Nephron (organoid): ENCODE measurements at regions not wholly inside any gene's neighbourhood (a gene's known extent, or its start where the extent isn't known, plus 50 kb on each side); places are given as distances from the start of the nearest gene placed in this dataset.
"Not testable (repeated sequence)": the region's sequence is repeated elsewhere in the genome, so short reads cannot be mapped to it uniquely, and the experiment has no call there.

ENCODE experiments used
- H3K27ac Mint-ChIP-seq, 3 experiments: 2 replicates each; pipeline ENCODE4 v1.8.0; 2020; ENCODE audit warnings: mixed read lengths in 3 of 3, mild to moderate bottlenecking in 2 of 3, moderate library complexity in 1 of 3
- H3K27me3 Mint-ChIP-seq: 2 replicates; pipeline ENCODE4 v1.8.0; 2021; ENCODE audit warnings: low read depth, mild to moderate bottlenecking, moderate library complexity, mixed read lengths
- H3K36me3 Mint-ChIP-seq: 2 replicates; pipeline ENCODE4 v1.8.0; 2020; ENCODE audit warnings: low read depth, mixed read lengths
- H3K4me1 Mint-ChIP-seq: 2 replicates; pipeline ENCODE4 v1.8.0; 2020; ENCODE audit warnings: mixed read lengths
- H3K4me3 Mint-ChIP-seq, 3 experiments: 2 replicates each; pipeline ENCODE4 v1.8.0; 2020; ENCODE audit warnings: mild to moderate bottlenecking in 3 of 3, mixed read lengths in 3 of 3, moderate library complexity in 2 of 3
- H3K9me3 Mint-ChIP-seq: 2 replicates; pipeline ENCODE4 v1.8.0; 2020; ENCODE audit warnings: mixed read lengths
- CTCF ChIP-seq, 3 experiments: fragments of 200-600 bp; sonication (generic); IDR thresholded peaks; one replicate each; pipeline ENCODE4 v1.5.0; 2021; ENCODE audit warnings: antibody characterized with exemption in 3 of 3; ENCODE audit not compliant: unreplicated experiment in 3 of 3

- TF ChIP-seq CTCF (IDR thresholded peaks at IDR 0.05; ENCODE audit: unreplicated experiment in 3 of 3) = no peak
- Mint-ChIP-seq H3K27ac (no peak overlapping the region), H3K27me3 (peaks cover 8% of the 10 kb centered on the region), H3K9me3 (no peaks in the 10 kb centered on the region), H3K4me1 (no peaks in the 10 kb centered on the region), H3K36me3 (no peaks in the 10 kb centered on the region), H3K4me3 (no peak overlapping the region)
Observed at GRCh38 chr1:221858818-221859611, 117.1 kb upstream of the DUSP10 start.

- H3K9me3 Mint-ChIP-seq, H3K27me3 Mint-ChIP-seq, H3K36me3 Mint-ChIP-seq, H3K4me1 Mint-ChIP-seq, H3K4me3 Mint-ChIP-seq, H3K27ac Mint-ChIP-seq: not testable (repeated sequence)
Observed at GRCh38 chr1:221857094-221857444, 115.2 kb upstream of the DUSP10 start.

- no peak for TF ChIP-seq CTCF (IDR thresholded peaks at IDR 0.05; ENCODE audit: unreplicated experiment in 3 of 3)
- no peak overlapping the region for H3K4me3 Mint-ChIP-seq
- no peaks in the 10 kb centered on the region for H3K9me3 Mint-ChIP-seq
- peaks cover 8% of the 10 kb centered on the region for H3K27me3 Mint-ChIP-seq
- H3K36me3 Mint-ChIP-seq = no peaks in the 10 kb centered on the region
- no peaks in the 10 kb centered on the region for H3K4me1 Mint-ChIP-seq
- no peak overlapping the region for H3K27ac Mint-ChIP-seq
Observed at GRCh38 chr1:221856228-221857093, 114.6 kb upstream of the DUSP10 start.

GRCh38 chr1:221855156-221855555, 113.3 kb upstream of the DUSP10 start:
- Mint-ChIP-seq H3K27ac (no peak overlapping the region), H3K27me3 (peaks cover 8% of the 10 kb centered on the region), H3K4me3 (no peak overlapping the region), H3K9me3 (no peaks in the 10 kb centered on the region), H3K4me1 (no peaks in the 10 kb centered on the region), H3K36me3 (no peaks in the 10 kb centered on the region)
- no peak for TF ChIP-seq CTCF (IDR thresholded peaks at IDR 0.05; ENCODE audit: unreplicated experiment in 3 of 3)

GRCh38 chr1:221851336-221851735, 109.4 kb upstream of the DUSP10 start:
- H3K36me3 Mint-ChIP-seq = no peaks in the 10 kb centered on the region
- H3K4me1 Mint-ChIP-seq = no peaks in the 10 kb centered on the region
- TF ChIP-seq CTCF (IDR thresholded peaks at IDR 0.05; ENCODE audit: unreplicated experiment in 3 of 3) = no peak
- no peaks in the 10 kb centered on the region for H3K9me3 Mint-ChIP-seq
- H3K27me3 Mint-ChIP-seq = peaks cover 4% of the 10 kb centered on the region
- H3K4me3 Mint-ChIP-seq = no peak overlapping the region
- H3K27ac Mint-ChIP-seq = no peak overlapping the region

- Mint-ChIP-seq H3K27me3 (peaks cover 10% of the 10 kb centered on the region), H3K27ac (no peak overlapping the region), H3K36me3 (no peaks in the 10 kb centered on the region), H3K4me1 (no peaks in the 10 kb centered on the region), H3K4me3 (no peak overlapping the region), H3K9me3 (no peaks in the 10 kb centered on the region)
- TF ChIP-seq CTCF (IDR thresholded peaks at IDR 0.05; ENCODE audit: unreplicated experiment in 3 of 3) = no peak
Observed at GRCh38 chr1:221850470-221851187, 108.7 kb upstream of the DUSP10 start.
